Fibroblast of lung (primary cell): ENCODE measurements at regions not wholly inside any gene's neighbourhood (a gene's known extent, or its start where the extent isn't known, plus 50 kb on each side); places are given as distances from the start of the nearest gene placed in this dataset.

Experiments
- DNase-seq, 2 donors: peaks; one replicate each; pipeline versions ENCODE4 v3.0.0 to v3.0.0-alpha.2; 2010; ENCODE audit warnings: low read depth in 2 of 2
- H2AFZ ChIP-seq: 2 replicates; pipeline ENCODE4 v1.5.1; 2012; ENCODE audit warnings: low read length, control low read depth, inconsistent platforms
- H3K27ac ChIP-seq: 2 replicates; pipeline ENCODE4 v1.5.1; 2011; ENCODE audit warnings: low read length, control low read depth; ENCODE audit not compliant: insufficient read depth
- H3K27me3 ChIP-seq: 2 replicates; pipeline ENCODE4 v1.5.1; 2011; ENCODE audit warnings: mild to moderate bottlenecking, low read length; ENCODE audit not compliant: control insufficient read depth, insufficient read depth
- H3K36me3 ChIP-seq: 2 replicates; pipeline ENCODE4 v1.5.1; 2011; ENCODE audit warnings: low read length; ENCODE audit not compliant: control insufficient read depth, insufficient read depth
- H3K4me1 ChIP-seq: 2 replicates; pipeline ENCODE4 v1.5.1; 2011; ENCODE audit warnings: low read length; ENCODE audit not compliant: control insufficient read depth, insufficient read depth; ENCODE audit errors: extremely low read depth
- H3K4me2 ChIP-seq: 2 replicates; pipeline ENCODE4 v1.5.1; 2011; ENCODE audit warnings: low read length, control low read depth; ENCODE audit not compliant: insufficient read depth; ENCODE audit errors: extremely low read depth
- H3K4me3 ChIP-seq, 4 experiments: fragments of 200-600 bp in 1 of 4; sonication (generic) in 1 of 4; replicated peaks in 1 of 4; 2 replicates each; pipeline ENCODE4 v1.5.1; 2011 to 2016; ENCODE audit warnings: low read length in 4 of 4, low read depth in 3 of 4, mild to moderate bottlenecking in 3 of 4, control low read depth in 2 of 4, inconsistent platforms in 1 of 4, mixed read lengths in 1 of 4; ENCODE audit not compliant: insufficient read depth in 1 of 4; ENCODE audit errors: control extremely low read depth in 1 of 4
- H3K79me2 ChIP-seq: 2 replicates; pipeline ENCODE4 v1.5.1; 2012; ENCODE audit warnings: mild to moderate bottlenecking, low read length, inconsistent platforms; ENCODE audit not compliant: control insufficient read depth, insufficient read depth
- H3K9ac ChIP-seq: 2 replicates; pipeline ENCODE4 v1.5.1; 2011; ENCODE audit warnings: mild to moderate bottlenecking, low read length, control low read depth; ENCODE audit not compliant: insufficient read depth
- H3K9me3 ChIP-seq: 2 replicates; pipeline ENCODE4 v1.5.1; 2012; ENCODE audit warnings: low read depth, low read length; ENCODE audit not compliant: control insufficient read depth, insufficient read depth
- H4K20me1 ChIP-seq: 2 replicates; pipeline ENCODE4 v1.5.1; 2011; ENCODE audit warnings: low read length; ENCODE audit not compliant: control insufficient read depth, insufficient read depth; ENCODE audit errors: extremely low read depth
- EZH2 ChIP-seq: IDR thresholded peaks from 2 replicates; pipeline ENCODE4 v1.5.1; 2012; ENCODE audit warnings: low read length, control low read depth, mild to moderate bottlenecking; ENCODE audit errors: missing control alignments
- TF ChIP-seq, protein P1 (sequence below), 2 donors: IDR thresholded peaks in 1 of 2; conservative IDR thresholded peaks in 1 of 2; 1 replicate in 1 of 2; 2 replicates in 1 of 2; pipeline ENCODE4 v1.5.1; 2011 to 2012; ENCODE audit warnings: low read length in 2 of 2, control low read depth in 1 of 2, inconsistent platforms in 1 of 2, low read depth in 1 of 2, mild to moderate bottlenecking in 1 of 2

DNA sequence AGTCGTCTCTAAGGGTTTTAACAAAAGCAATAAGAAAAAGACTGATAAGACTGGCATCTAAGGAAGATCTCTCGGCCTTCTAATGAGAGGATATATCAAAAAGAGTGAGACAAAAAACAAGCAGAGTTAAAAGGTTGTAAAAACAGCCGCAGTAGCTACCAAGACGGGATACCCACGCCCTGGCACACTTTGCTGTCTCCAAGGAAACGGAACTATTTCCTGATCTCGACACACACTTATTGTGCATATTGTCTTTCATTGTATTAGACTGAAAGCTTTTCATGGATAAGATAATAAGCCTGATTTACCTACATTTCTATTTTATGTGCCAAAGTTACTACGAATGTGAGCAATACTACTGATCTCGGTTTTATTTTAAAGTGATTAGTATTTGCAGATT lies 161.5 kb upstream of the MCTP2 start:
- no peaks in the 10 kb centered on the region for H3K79me2 ChIP-seq
- no peak overlapping the region for H3K27ac ChIP-seq
- DNase-seq: no peak
- H3K27me3 ChIP-seq: no peaks in the 10 kb centered on the region
- H3K36me3 ChIP-seq: no peaks in the 10 kb centered on the region
- H3K4me1 ChIP-seq: no peaks in the 10 kb centered on the region
- no peak for TF ChIP-seq EZH2
- TF ChIP-seq, protein P1, sequence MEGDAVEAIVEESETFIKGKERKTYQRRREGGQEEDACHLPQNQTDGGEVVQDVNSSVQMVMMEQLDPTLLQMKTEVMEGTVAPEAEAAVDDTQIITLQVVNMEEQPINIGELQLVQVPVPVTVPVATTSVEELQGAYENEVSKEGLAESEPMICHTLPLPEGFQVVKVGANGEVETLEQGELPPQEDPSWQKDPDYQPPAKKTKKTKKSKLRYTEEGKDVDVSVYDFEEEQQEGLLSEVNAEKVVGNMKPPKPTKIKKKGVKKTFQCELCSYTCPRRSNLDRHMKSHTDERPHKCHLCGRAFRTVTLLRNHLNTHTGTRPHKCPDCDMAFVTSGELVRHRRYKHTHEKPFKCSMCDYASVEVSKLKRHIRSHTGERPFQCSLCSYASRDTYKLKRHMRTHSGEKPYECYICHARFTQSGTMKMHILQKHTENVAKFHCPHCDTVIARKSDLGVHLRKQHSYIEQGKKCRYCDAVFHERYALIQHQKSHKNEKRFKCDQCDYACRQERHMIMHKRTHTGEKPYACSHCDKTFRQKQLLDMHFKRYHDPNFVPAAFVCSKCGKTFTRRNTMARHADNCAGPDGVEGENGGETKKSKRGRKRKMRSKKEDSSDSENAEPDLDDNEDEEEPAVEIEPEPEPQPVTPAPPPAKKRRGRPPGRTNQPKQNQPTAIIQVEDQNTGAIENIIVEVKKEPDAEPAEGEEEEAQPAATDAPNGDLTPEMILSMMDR (conservative IDR thresholded peaks at IDR 0.05 in 1 of 2, IDR thresholded peaks at IDR 0.05 in 1 of 2; ENCODE audit: low read depth in 1 of 2, low read length in 2 of 2): no peak
- H3K9me3 ChIP-seq: no peaks in the 10 kb centered on the region
- no peaks in the 10 kb centered on the region for H4K20me1 ChIP-seq
- no peak overlapping the region for H2AFZ ChIP-seq
- H3K9ac ChIP-seq: no peak overlapping the region
- H3K4me2 ChIP-seq: no peak overlapping the region
- no peak overlapping the region for H3K4me3 ChIP-seq

DNA sequence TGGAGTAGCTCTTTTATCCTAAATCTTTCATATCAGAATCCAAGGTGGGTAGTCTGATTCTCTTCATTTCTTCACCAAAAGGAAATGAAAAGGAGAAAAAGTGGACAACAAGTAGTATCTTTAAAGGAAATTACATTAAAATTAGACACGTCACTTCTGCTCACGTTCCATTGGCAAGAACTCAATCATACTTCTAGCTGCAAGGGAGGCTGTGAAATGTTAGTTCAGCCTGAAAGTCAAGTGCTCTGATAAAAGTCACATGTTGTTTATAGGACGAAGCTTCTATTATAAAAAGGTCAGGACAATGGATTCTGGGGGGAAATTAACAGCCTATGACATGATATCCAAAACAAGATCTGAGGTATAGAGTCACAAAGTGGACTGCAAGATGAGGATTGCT lies 164.6 kb upstream of the MCTP2 start:
- H4K20me1 ChIP-seq: no peaks in the 10 kb centered on the region
- TF ChIP-seq, protein P1 (conservative IDR thresholded peaks at IDR 0.05 in 1 of 2, IDR thresholded peaks at IDR 0.05 in 1 of 2; ENCODE audit: low read depth in 1 of 2, low read length in 2 of 2): no peak
- TF ChIP-seq EZH2: no peak
- H3K27me3 ChIP-seq: no peaks in the 10 kb centered on the region
- no peaks in the 10 kb centered on the region for H3K79me2 ChIP-seq
- no peak overlapping the region for H3K9ac ChIP-seq
- no peaks in the 10 kb centered on the region for H3K4me1 ChIP-seq
- H3K9me3 ChIP-seq: no peaks in the 10 kb centered on the region
- no peak overlapping the region for H3K4me2 ChIP-seq
- DNase-seq: no peak
- H3K4me3 ChIP-seq: no peak overlapping the region
- H3K36me3 ChIP-seq: no peaks in the 10 kb centered on the region
- H2AFZ ChIP-seq: no peak overlapping the region
- no peak overlapping the region for H3K27ac ChIP-seq

DNA sequence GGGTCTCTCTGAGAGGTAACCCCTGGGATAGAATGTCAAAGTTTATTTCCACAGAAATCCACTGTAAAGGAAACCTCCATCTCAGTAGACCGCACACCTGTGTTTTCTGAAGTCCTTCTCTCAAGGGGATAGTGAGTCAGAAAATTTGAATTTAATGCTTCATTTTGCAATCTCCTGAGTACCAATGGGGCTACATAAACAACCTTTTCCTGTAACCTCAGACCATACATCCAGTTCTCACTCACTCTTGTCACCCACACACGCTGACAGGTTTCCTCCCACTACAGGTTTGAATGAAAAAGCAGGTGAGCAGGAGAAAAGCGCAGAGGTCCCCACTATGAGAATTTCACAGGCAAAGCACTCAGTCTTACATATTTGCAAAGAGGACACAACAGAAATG lies 165.3 kb upstream of the MCTP2 start:
- no peaks in the 10 kb centered on the region for H3K79me2 ChIP-seq
- no peak overlapping the region for H3K9ac ChIP-seq
- H3K9me3 ChIP-seq: no peaks in the 10 kb centered on the region
- no peaks in the 10 kb centered on the region for H3K36me3 ChIP-seq
- no peaks in the 10 kb centered on the region for H3K27me3 ChIP-seq
- no peak for DNase-seq
- no peak for TF ChIP-seq EZH2
- TF ChIP-seq, protein P1 (conservative IDR thresholded peaks at IDR 0.05 in 1 of 2, IDR thresholded peaks at IDR 0.05 in 1 of 2; ENCODE audit: low read depth in 1 of 2, low read length in 2 of 2): no peak
- no peaks in the 10 kb centered on the region for H4K20me1 ChIP-seq
- no peak overlapping the region for H3K27ac ChIP-seq
- no peak overlapping the region for H3K4me3 ChIP-seq
- no peak overlapping the region for H3K4me2 ChIP-seq
- no peak overlapping the region for H2AFZ ChIP-seq
- H3K4me1 ChIP-seq: no peaks in the 10 kb centered on the region
